Smooth muscle cell (in vitro differentiated cells): ENCODE measurements at regions not wholly inside any gene's neighbourhood (a gene's known extent, or its start where the extent isn't known, plus 50 kb on each side); places are given as distances from the start of the nearest gene placed in this dataset.

Experiments
- DNase-seq: peaks from one replicate; lab custom pipeline; 2025; ENCODE audit not compliant: unreplicated experiment; lab: John Stamatoyannopoulos, UW
- H2AFZ ChIP-seq: fragments of 200-600 bp; sonication (generic); 2 replicates; pipeline ENCODE4 v1.6.0; 2016; ENCODE audit warnings: antibody characterized with exemption, low read depth, mild to moderate bottlenecking
- H3F3A ChIP-seq: fragments of 200-600 bp; sonication (generic); 2 replicates; pipeline ENCODE4 v1.6.0; 2017; ENCODE audit warnings: antibody characterized with exemption, low read depth
- H3K27ac ChIP-seq: fragments of 200-600 bp; sonication (generic); 2 replicates; pipeline ENCODE4 v1.5.1; 2016; ENCODE audit warnings: low read depth, mild to moderate bottlenecking
- H3K27me3 ChIP-seq: fragments of 200-600 bp; sonication (generic); 2 replicates; pipeline ENCODE4 v1.6.1; 2016; ENCODE audit warnings: low read depth, mild to moderate bottlenecking
- H3K36me3 ChIP-seq: fragments of 200-600 bp; sonication (generic); 2 replicates; pipeline ENCODE4 v1.5.1; 2016; ENCODE audit warnings: low read depth
- H3K4me1 ChIP-seq: fragments of 200-600 bp; sonication (generic); 2 replicates; pipeline ENCODE4 v1.5.1; 2016; ENCODE audit warnings: low read depth
- H3K4me2 ChIP-seq: fragments of 200-600 bp; sonication (generic); 2 replicates; pipeline ENCODE4 v1.6.0; 2016; ENCODE audit warnings: mild to moderate bottlenecking
- H3K4me3 ChIP-seq: fragments of 200-600 bp; sonication (generic); 2 replicates; pipeline ENCODE4 v1.5.1; 2016; ENCODE audit warnings: mild to moderate bottlenecking
- H3K79me2 ChIP-seq: fragments of 200-600 bp; sonication (generic); 2 replicates; pipeline ENCODE4 v1.6.0; 2016; ENCODE audit warnings: low read depth, mild to moderate bottlenecking
- H3K9ac ChIP-seq: fragments of 200-600 bp; sonication (generic); 2 replicates; pipeline ENCODE4 v1.6.0; 2016; ENCODE audit warnings: low read depth
- H3K9me3 ChIP-seq: fragments of 200-600 bp; sonication (generic); replicated peaks from 2 replicates; pipeline ENCODE4 v1.5.1; 2016; ENCODE audit warnings: low read depth
- H4K20me1 ChIP-seq: fragments of 200-600 bp; sonication (generic); 2 replicates; pipeline ENCODE4 v1.6.0; 2016; ENCODE audit warnings: low read depth
- WGBS: methylation state at CpG from one replicate; pipeline ENCODE4 v1.1.7; 2016; ENCODE audit warnings: low lambda C conversion rate; 5-methylcytosine and 5-hydroxymethylcytosine counted together
- TF ChIP-seq, protein P1 (sequence below): fragments of 200-600 bp; sonication (generic); IDR thresholded peaks from 2 replicates; pipeline ENCODE4 v1.5.1; 2017; ENCODE audit warnings: borderline replicate concordance, mild to moderate bottlenecking, antibody characterized with exemption; ENCODE audit not compliant: insufficient read depth, poor library complexity, severe bottlenecking

DNA sequence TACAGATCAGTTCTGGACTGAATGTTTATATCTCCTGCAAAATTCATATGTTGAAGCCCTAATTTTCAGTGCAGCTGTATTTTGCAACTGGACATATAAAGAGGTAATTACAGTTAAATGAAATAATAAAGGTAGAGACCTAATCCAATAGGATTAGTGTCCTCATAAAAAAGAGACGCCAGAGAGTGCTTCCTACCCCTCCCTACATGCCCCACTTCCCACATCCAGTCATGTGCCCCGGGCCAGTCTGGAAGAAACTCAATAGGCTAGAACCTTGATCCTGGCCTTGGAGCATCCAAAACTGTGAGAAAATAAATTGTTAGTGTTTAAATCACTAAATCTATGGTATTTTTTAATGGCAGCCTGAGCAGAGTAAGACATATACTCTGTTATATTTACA is 172.3 kb downstream of the ALG10B start:
- H2AFZ ChIP-seq: no peak overlapping the region
- TF ChIP-seq, protein P1, sequence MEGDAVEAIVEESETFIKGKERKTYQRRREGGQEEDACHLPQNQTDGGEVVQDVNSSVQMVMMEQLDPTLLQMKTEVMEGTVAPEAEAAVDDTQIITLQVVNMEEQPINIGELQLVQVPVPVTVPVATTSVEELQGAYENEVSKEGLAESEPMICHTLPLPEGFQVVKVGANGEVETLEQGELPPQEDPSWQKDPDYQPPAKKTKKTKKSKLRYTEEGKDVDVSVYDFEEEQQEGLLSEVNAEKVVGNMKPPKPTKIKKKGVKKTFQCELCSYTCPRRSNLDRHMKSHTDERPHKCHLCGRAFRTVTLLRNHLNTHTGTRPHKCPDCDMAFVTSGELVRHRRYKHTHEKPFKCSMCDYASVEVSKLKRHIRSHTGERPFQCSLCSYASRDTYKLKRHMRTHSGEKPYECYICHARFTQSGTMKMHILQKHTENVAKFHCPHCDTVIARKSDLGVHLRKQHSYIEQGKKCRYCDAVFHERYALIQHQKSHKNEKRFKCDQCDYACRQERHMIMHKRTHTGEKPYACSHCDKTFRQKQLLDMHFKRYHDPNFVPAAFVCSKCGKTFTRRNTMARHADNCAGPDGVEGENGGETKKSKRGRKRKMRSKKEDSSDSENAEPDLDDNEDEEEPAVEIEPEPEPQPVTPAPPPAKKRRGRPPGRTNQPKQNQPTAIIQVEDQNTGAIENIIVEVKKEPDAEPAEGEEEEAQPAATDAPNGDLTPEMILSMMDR: no peak
- no peaks in the 10 kb centered on the region for H3K36me3 ChIP-seq
- no peaks in the 10 kb centered on the region for H3K79me2 ChIP-seq
- H3K4me1 ChIP-seq: no peaks in the 10 kb centered on the region
- H3K27ac ChIP-seq: no peak overlapping the region
- H3K9ac ChIP-seq: no peak overlapping the region
- no peaks in the 10 kb centered on the region for H3K27me3 ChIP-seq
- no peak overlapping the region for H3K4me3 ChIP-seq
- H4K20me1 ChIP-seq: no peaks in the 10 kb centered on the region
- no peaks in the 10 kb centered on the region for H3F3A ChIP-seq
- no peak overlapping the region for H3K4me2 ChIP-seq
- 59% methylated on average over 2 of the region's 2 CpGs for WGBS
- H3K9me3 ChIP-seq: no peaks in the 10 kb centered on the region
- DNase-seq: no peak

DNA sequence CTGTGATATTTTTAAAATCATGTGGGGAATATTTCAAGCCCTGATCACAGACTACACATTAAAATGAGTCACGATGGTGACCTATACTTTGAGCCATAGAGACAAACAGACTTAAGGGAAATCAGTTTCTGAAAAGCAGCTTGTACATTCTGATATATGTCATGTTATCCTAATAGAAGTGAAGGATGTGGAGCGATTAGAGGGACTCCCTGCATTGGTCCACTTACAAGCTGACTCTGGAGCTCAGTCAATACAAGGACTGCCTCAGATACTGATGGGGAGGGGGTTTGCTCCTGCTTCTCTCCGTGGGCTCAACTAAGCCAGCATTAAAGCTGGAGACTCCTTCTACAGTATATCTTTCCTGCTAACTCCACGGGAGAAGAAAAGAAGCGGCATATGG is 173.5 kb downstream of the ALG10B start:
- WGBS: 31% methylated on average over 5 of the region's 5 CpGs
- H3K79me2 ChIP-seq: no peaks in the 10 kb centered on the region
- H3K27me3 ChIP-seq: no peaks in the 10 kb centered on the region
- no peaks in the 10 kb centered on the region for H3K36me3 ChIP-seq
- no peaks in the 10 kb centered on the region for H3K4me1 ChIP-seq
- H3K4me3 ChIP-seq: no peak overlapping the region
- TF ChIP-seq, protein P1: no peak
- no peak overlapping the region for H3K9ac ChIP-seq
- H3K27ac ChIP-seq: no peak overlapping the region
- no peak overlapping the region for H3K4me2 ChIP-seq
- no peak for DNase-seq
- no peaks in the 10 kb centered on the region for H3F3A ChIP-seq
- H3K9me3 ChIP-seq: no peaks in the 10 kb centered on the region
- H2AFZ ChIP-seq: peak overlapping the region; percentile 71
- H4K20me1 ChIP-seq: no peaks in the 10 kb centered on the region

DNA sequence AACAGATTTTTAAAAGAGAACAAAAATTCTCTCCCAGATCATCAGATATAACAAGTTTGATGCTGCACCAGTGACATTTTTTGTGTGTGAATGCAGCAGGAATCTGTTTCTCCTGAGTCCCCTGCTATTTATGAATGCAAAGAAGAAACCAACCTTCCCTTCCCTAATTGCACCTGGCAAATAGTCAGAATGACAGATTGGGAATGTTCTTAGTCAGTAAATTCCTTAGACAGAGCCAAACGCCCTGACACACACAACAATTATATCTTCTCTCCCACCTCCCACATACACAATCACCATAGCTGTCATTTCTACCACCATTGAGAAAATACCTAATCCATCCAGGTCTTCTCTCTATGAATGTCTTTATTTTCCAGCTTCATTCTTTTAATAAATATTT is 174.4 kb downstream of the ALG10B start:
- no peaks in the 10 kb centered on the region for H3K27me3 ChIP-seq
- no peak overlapping the region for H3K9ac ChIP-seq
- no peaks in the 10 kb centered on the region for H3K4me1 ChIP-seq
- no peaks in the 10 kb centered on the region for H3K36me3 ChIP-seq
- no peaks in the 10 kb centered on the region for H4K20me1 ChIP-seq
- no peaks in the 10 kb centered on the region for H3K9me3 ChIP-seq
- H3K27ac ChIP-seq: no peak overlapping the region
- DNase-seq: no peak
- H3K4me2 ChIP-seq: no peak overlapping the region
- H2AFZ ChIP-seq: no peak overlapping the region
- H3K79me2 ChIP-seq: no peaks in the 10 kb centered on the region
- H3F3A ChIP-seq: no peaks in the 10 kb centered on the region
- TF ChIP-seq, protein P1: no peak
- 61% methylated on average over 1 of the region's 1 CpG for WGBS
- H3K4me3 ChIP-seq: no peak overlapping the region

DNA sequence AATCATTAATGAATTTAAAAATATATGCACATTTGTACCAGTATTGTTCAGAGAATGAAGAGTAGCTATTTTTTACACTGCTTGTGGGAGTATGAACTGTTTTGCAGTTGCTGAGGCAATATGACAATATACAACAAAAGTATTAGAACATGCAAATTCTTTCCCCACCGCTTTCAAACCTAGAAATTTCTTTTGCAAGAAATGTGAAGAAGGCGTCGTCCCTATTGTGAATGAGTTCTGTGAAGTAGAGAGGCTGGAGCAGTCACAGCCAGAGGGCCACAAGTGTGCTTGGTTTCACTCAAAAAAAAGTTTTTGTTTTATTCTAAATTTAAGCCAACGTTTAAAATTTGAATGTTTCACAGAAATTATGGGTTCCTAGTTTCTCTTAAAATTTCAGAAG is 184.9 kb downstream of the ALG10B start:
- no peak overlapping the region for H2AFZ ChIP-seq
- H3K4me2 ChIP-seq: peak overlapping the region; percentile 9
- H3K4me3 ChIP-seq: no peak overlapping the region
- peak overlapping the region; percentile 57 for H3K27ac ChIP-seq
- no peaks in the 10 kb centered on the region for H3K36me3 ChIP-seq
- no peaks in the 10 kb centered on the region for H4K20me1 ChIP-seq
- peaks cover 6% of the 10 kb centered on the region for H3F3A ChIP-seq
- H3K4me1 ChIP-seq: peaks cover 7% of the 10 kb centered on the region
- H3K27me3 ChIP-seq: no peaks in the 10 kb centered on the region
- no peak overlapping the region for H3K9ac ChIP-seq
- peaks cover 3% of the 10 kb centered on the region for H3K9me3 ChIP-seq
- TF ChIP-seq, protein P1: no peak
- WGBS: 73% methylated on average over 4 of the region's 4 CpGs
- no peaks in the 10 kb centered on the region for H3K79me2 ChIP-seq
- DNase-seq: no peak
